H9 (cell line): ENCODE measurements at regions not wholly inside any gene's neighbourhood (a gene's known extent, or its start where the extent isn't known, plus 50 kb on each side); places are given as distances from the start of the nearest gene placed in this dataset.

ENCODE experiments used
- DNase-seq: peaks from one replicate; pipeline ENCODE4 v3.0.0-alpha.2; 2017
- H2AFZ ChIP-seq: one replicate; pipeline ENCODE4 v1.6.1; 2013; ENCODE audit warnings: mild to moderate bottlenecking, low read length, control low read depth, moderate library complexity
- H2AK5ac ChIP-seq: 2 replicates; pipeline ENCODE4 v1.6.1; 2013; ENCODE audit warnings: low read length, control low read depth, mixed read lengths; ENCODE audit not compliant: insufficient read length
- H2BK120ac ChIP-seq: one replicate; pipeline ENCODE4 v1.6.1; 2013; ENCODE audit warnings: low read depth, mild to moderate bottlenecking, low read length, control low read depth, inconsistent platforms; ENCODE audit not compliant: poor library complexity, severe bottlenecking
- H2BK12ac ChIP-seq: 2 replicates; pipeline ENCODE4 v1.6.1; 2013; ENCODE audit warnings: low read length, control low read depth, mixed read lengths, low read depth; ENCODE audit not compliant: insufficient read length
- H2BK15ac ChIP-seq: 2 replicates; pipeline ENCODE4 v1.6.1; 2013; ENCODE audit warnings: low read depth, low read length, control low read depth
- H2BK20ac ChIP-seq: one replicate; pipeline ENCODE4 v1.6.1; 2013; ENCODE audit warnings: low read depth, mild to moderate bottlenecking, low read length, control low read depth, inconsistent platforms; ENCODE audit not compliant: poor library complexity, severe bottlenecking
- H2BK5ac ChIP-seq: 2 replicates; pipeline ENCODE4 v1.6.1; 2013; ENCODE audit warnings: low read length, control low read depth, mixed read lengths; ENCODE audit not compliant: insufficient read length
- H3K14ac ChIP-seq: 2 replicates; pipeline ENCODE4 v1.6.1; 2013; ENCODE audit warnings: low read length, control low read depth; ENCODE audit not compliant: insufficient read depth
- H3K18ac ChIP-seq: 2 replicates; pipeline ENCODE4 v1.6.1; 2013; ENCODE audit warnings: low read depth, mild to moderate bottlenecking, mixed read lengths, low read length, control low read depth; ENCODE audit not compliant: insufficient read length
- H3K23ac ChIP-seq: 2 replicates; pipeline ENCODE4 v1.6.1; 2013; ENCODE audit warnings: low read length, control low read depth, mixed read lengths, low read depth; ENCODE audit not compliant: insufficient read length
- H3K23me2 ChIP-seq: 2 replicates; pipeline ENCODE4 v1.6.1; 2013; ENCODE audit warnings: low read depth, mild to moderate bottlenecking, mixed read lengths, low read length, control low read depth; ENCODE audit not compliant: insufficient read length, poor library complexity, severe bottlenecking
- H3K27ac ChIP-seq: 2 replicates; pipeline ENCODE4 v1.5.1; 2013; ENCODE audit warnings: low read length, control low read depth, mixed read lengths, low read depth; ENCODE audit not compliant: insufficient read length
- H3K27me3 ChIP-seq: 2 replicates; pipeline ENCODE4 v1.6.1; 2013; ENCODE audit warnings: low read length, control low read depth, inconsistent platforms; ENCODE audit not compliant: insufficient read depth
- H3K4ac ChIP-seq: 2 replicates; pipeline ENCODE4 v1.6.1; 2013; ENCODE audit warnings: low read depth, mild to moderate bottlenecking, control low read depth, inconsistent platforms, low read length, moderate library complexity
- H3K4me1 ChIP-seq: 2 replicates; pipeline ENCODE4 v1.6.1; 2013; ENCODE audit warnings: low read length, control low read depth, inconsistent platforms; ENCODE audit not compliant: insufficient read depth
- H3K4me2 ChIP-seq: 2 replicates; pipeline ENCODE4 v1.6.1; 2013; ENCODE audit warnings: low read length, control low read depth, mixed read lengths; ENCODE audit not compliant: insufficient read length, insufficient read depth
- H3K56ac ChIP-seq: 2 replicates; pipeline ENCODE4 v1.6.1; 2013; ENCODE audit warnings: low read depth, mild to moderate bottlenecking, mixed read lengths, low read length, control low read depth; ENCODE audit not compliant: insufficient read length
- H3K79me1 ChIP-seq: 2 replicates; pipeline ENCODE4 v1.6.1; 2013; ENCODE audit warnings: low read depth, mild to moderate bottlenecking, moderate library complexity, low read length, control low read depth, inconsistent platforms; ENCODE audit not compliant: insufficient read depth, poor library complexity, severe bottlenecking
- H3K79me2 ChIP-seq: 2 replicates; pipeline ENCODE4 v1.6.1; 2013; ENCODE audit warnings: low read length, control low read depth, inconsistent platforms; ENCODE audit not compliant: insufficient read depth
- H3K9ac ChIP-seq: 2 replicates; pipeline ENCODE4 v1.6.1; 2013; ENCODE audit warnings: low read length, control low read depth, mixed read lengths; ENCODE audit not compliant: insufficient read length; ENCODE audit errors: extremely low read depth
- H3K9me3 ChIP-seq: one replicate; pipeline ENCODE4 v1.6.1; 2013; ENCODE audit warnings: low read depth, low read length, inconsistent platforms; ENCODE audit not compliant: control insufficient read depth
- H3T11ph ChIP-seq: one replicate; pipeline ENCODE4 v1.6.1; 2013; ENCODE audit warnings: mild to moderate bottlenecking, low read length, control low read depth, inconsistent platforms
- H4K20me1 ChIP-seq: one replicate; pipeline ENCODE4 v1.6.1; 2013; ENCODE audit not compliant: control insufficient read depth, insufficient read length, insufficient read depth
- H4K5ac ChIP-seq: 2 replicates; pipeline ENCODE4 v1.6.1; 2013; ENCODE audit warnings: low read depth, mild to moderate bottlenecking, mixed read lengths, low read length, control low read depth; ENCODE audit not compliant: insufficient read length
- H4K8ac ChIP-seq: replicated peaks from 2 replicates; pipeline ENCODE4 v1.6.1; 2013; ENCODE audit warnings: low read length, control low read depth, mixed read lengths, low read depth; ENCODE audit not compliant: insufficient read length
- H4K91ac ChIP-seq: 2 replicates; pipeline ENCODE4 v1.6.1; 2013; ENCODE audit warnings: low read depth, mild to moderate bottlenecking, moderate library complexity, mixed read lengths, low read length, control low read depth; ENCODE audit not compliant: insufficient read length
- H3K27ac Mint-ChIP-seq, 3 experiments: 2 replicates in 2 of 3; 3 replicates in 1 of 3; pipeline ENCODE4 v1.8.0; 2020 to 2021; ENCODE audit warnings: mixed read lengths in 3 of 3, mild to moderate bottlenecking in 1 of 3, moderate library complexity in 1 of 3
- H3K27me3 Mint-ChIP-seq: 2 replicates; pipeline ENCODE4 v1.8.0; 2021; ENCODE audit warnings: low read depth, mild to moderate bottlenecking, moderate library complexity, mixed read lengths
- H3K36me3 Mint-ChIP-seq, 3 experiments: 2 replicates in 2 of 3; 3 replicates in 1 of 3; pipeline ENCODE4 v1.8.0; 2020 to 2021; ENCODE audit warnings: low read depth in 3 of 3, mixed read lengths in 3 of 3; ENCODE audit not compliant: insufficient read depth in 1 of 3
- H3K4me1 Mint-ChIP-seq, 2 experiments: 2 replicates each; pipeline ENCODE4 v1.8.0; 2020; ENCODE audit warnings: mixed read lengths in 2 of 2
- H3K4me3 Mint-ChIP-seq, 2 experiments: 2 replicates in 1 of 2; 3 replicates in 1 of 2; pipeline ENCODE4 v1.8.0; 2020 to 2021; ENCODE audit warnings: mild to moderate bottlenecking in 2 of 2, mixed read lengths in 2 of 2, moderate library complexity in 1 of 2
- H3K9me3 Mint-ChIP-seq, 2 experiments: 2 replicates in 1 of 2; 3 replicates in 1 of 2; pipeline ENCODE4 v1.8.0; 2020; ENCODE audit warnings: mild to moderate bottlenecking in 2 of 2, mixed read lengths in 2 of 2, moderate library complexity in 1 of 2
- whole genome bisulfite sequencing: extraction: QIAGEN DNeasy Blood & Tissue Kit; methylation state at CpG from one replicate; pipeline ENCODE4 v1.1.7; 2013; ENCODE audit warnings: missing lambda C conversion rate, low lambda C conversion rate, mixed read lengths; ENCODE audit not compliant: insufficient read length; ENCODE audit errors: extremely low coverage; 5-methylcytosine and 5-hydroxymethylcytosine counted together
- TF ChIP-seq, protein P1 (sequence below): fragments of 200-600 bp; sonication (generic); conservative IDR thresholded peaks from 3 replicates; pipeline ENCODE4 v1.8.0; 2021; ENCODE audit warnings: antibody characterized with exemption, mild to moderate bottlenecking

DNA sequence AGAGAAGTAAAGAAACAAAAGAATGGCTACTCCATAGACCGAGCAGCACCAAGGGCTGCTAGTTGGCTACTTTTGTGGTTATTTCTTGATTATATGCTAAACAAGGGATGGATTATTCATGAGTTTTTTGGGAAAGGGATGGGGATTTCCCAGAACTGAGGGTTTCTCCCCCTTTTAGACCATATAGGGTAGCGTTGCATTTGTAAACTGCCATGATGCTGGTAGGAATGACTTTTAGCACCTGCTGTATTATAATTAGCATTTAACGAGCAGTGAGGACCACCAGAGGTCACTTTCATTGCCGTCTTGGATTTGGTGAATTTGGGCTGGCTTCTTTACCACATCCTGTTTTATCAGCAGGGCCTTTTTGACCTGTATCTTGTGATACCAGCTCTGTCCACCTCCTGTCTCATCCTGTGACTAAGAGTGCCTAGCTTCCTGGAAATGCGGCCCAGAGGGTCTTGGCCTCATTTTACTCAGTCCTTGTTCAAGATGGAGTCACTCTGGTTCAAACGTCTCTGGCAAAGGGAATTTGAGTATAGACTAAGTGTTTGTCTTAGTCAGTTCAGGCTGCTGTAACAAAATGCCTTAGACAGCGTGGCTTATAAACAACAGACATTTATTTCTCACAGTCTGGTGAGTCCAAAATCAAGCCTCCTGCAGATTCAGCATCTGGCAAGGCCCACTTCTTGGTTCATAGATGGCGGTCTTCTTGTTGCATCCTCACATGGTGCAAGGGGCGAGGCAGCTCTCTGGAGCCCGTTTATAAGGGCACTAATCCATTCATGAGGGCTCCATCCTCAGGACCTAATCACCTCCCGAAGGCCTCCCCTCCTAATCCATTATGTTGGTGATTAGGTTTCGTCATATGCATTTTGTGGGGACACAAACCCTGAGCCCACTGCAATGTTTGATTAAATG, 348.3 kb upstream of the SFSWAP start:
- no peak overlapping the region for H4K91ac ChIP-seq
- H4K8ac ChIP-seq = no peak overlapping the region
- Mint-ChIP-seq H3K4me3 (no peak overlapping the region), H3K9me3 (peaks cover 16 to 18% of the 10 kb centered on the region in 2 experiments; a peak in 4 of 5 replicates), H3K27me3 (peaks cover 5% of the 10 kb centered on the region; the same call in 1 of the 2 replicates), H3K4me1 (peaks cover 13 to 14% of the 10 kb centered on the region in 2 experiments), H3K27ac (peak overlapping the region in 1 of 3 experiments; percentile 38; a peak in 3 of 7 replicates), H3K36me3 (peaks cover 0 to 6% (median 0%) of the 10 kb centered on the region in 3 experiments; a peak in 1 of 7 replicates)
- H2BK120ac ChIP-seq = no peak overlapping the region
- no peak overlapping the region for H4K5ac ChIP-seq
- no peak overlapping the region for H3K23ac ChIP-seq
- no peaks in the 10 kb centered on the region for H3K9me3 ChIP-seq
- no peak overlapping the region for H2BK12ac ChIP-seq
- no peaks in the 10 kb centered on the region for H4K20me1 ChIP-seq
- H2BK5ac ChIP-seq = no peak overlapping the region
- H3K4me1 ChIP-seq = peaks cover 5% of the 10 kb centered on the region; the same call in 1 of the 2 replicates
- H3K56ac ChIP-seq = no peak overlapping the region
- no peak overlapping the region for H2BK15ac ChIP-seq
- H3K23me2 ChIP-seq = no peaks in the 10 kb centered on the region
- no peaks in the 10 kb centered on the region for H3K79me2 ChIP-seq
- H3T11ph ChIP-seq = no peak overlapping the region
- TF ChIP-seq, protein P1, sequence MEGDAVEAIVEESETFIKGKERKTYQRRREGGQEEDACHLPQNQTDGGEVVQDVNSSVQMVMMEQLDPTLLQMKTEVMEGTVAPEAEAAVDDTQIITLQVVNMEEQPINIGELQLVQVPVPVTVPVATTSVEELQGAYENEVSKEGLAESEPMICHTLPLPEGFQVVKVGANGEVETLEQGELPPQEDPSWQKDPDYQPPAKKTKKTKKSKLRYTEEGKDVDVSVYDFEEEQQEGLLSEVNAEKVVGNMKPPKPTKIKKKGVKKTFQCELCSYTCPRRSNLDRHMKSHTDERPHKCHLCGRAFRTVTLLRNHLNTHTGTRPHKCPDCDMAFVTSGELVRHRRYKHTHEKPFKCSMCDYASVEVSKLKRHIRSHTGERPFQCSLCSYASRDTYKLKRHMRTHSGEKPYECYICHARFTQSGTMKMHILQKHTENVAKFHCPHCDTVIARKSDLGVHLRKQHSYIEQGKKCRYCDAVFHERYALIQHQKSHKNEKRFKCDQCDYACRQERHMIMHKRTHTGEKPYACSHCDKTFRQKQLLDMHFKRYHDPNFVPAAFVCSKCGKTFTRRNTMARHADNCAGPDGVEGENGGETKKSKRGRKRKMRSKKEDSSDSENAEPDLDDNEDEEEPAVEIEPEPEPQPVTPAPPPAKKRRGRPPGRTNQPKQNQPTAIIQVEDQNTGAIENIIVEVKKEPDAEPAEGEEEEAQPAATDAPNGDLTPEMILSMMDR = no peak
- H2AK5ac ChIP-seq = no peak overlapping the region
- H2AFZ ChIP-seq = no peak overlapping the region
- no peak for DNase-seq
- no peak overlapping the region for H3K14ac ChIP-seq
- H3K4ac ChIP-seq = no peak overlapping the region
- H2BK20ac ChIP-seq = no peak overlapping the region
- no peak overlapping the region for H3K27ac ChIP-seq
- no peak overlapping the region for H3K4me2 ChIP-seq
- no CpG with 5 or more reads among the region's 12 CpGs for WGBS
- no peak overlapping the region for H3K18ac ChIP-seq
- no peak overlapping the region for H3K9ac ChIP-seq
- no peaks in the 10 kb centered on the region for H3K27me3 ChIP-seq
- no peaks in the 10 kb centered on the region for H3K79me1 ChIP-seq
